NCI-H1694 treated with DMSO at 0.1 percent for 48 hours (cell line): ENCODE measurements at regions not wholly inside any gene's neighbourhood (a gene's known extent, or its start where the extent isn't known, plus 50 kb on each side); places are given as distances from the start of the nearest gene placed in this dataset.

Source experiments
- DNase-seq: peaks from one replicate; lab custom pipeline; 2025; lab: John Stamatoyannopoulos, UW

DNA sequence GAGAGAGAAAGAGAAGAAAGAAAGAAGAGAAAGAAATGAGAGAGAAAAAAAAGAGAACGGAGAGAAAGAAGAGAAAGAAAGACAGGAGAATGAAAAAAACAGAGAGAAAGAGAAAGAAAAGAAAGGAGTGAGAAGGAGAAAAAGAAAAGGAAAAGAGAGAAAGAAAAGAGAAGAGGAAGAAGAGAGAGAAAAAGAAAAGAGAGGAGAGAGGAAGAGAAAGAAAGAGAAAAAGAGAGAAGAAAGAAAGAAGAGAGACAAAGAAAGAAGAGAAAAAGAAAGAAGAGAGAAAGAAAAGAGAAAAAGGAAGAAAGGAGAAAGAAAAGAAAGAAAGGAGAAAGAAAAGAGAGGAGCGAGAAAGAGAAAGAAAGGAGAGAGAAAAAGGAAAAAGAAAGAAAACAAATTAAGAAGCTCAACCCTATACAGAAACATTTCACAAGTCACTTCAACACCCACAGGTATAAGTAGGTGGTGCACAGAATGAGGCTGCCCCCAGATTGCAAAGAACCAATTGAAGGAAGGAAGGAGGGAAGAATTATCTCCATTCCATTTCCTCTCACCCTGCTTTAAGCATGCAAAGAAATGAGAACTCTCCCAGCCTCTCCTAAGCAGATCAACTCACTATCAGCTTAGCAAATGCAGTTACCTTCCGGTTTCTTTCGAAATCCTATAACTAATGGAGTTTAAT, 98.8 kb upstream of the CACNA1A start:
- DNase-seq: no peak

- DNase-seq: no peak
Observed at GRCh38 chr19:13600802-13601201, 94.5 kb upstream of the CACNA1A start.

- DNase-seq: no peak
Observed at GRCh38 chr19:13600091-13600490, 93.8 kb upstream of the CACNA1A start.

DNA sequence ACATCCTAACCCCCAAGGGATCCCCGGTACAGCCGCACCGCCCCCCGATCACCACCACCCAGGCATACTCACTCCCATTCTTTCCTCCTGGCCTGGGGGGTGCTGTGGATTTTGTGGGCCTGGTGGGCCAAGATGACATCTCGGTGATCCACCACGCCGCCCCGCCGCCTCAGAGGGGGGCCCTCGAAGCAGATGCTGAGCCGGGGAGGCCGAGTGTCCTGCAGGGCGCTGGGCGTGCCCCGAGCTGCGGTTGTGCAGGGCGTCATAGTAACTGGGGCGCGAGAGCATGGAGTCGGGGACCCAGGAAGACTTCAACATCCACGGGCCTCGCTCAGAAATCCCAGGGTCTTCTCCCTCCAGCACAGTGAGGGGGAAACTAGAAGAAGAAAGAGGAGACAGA, 93.4 kb upstream of the CACNA1A start:
- DNase-seq: no peak

DNA sequence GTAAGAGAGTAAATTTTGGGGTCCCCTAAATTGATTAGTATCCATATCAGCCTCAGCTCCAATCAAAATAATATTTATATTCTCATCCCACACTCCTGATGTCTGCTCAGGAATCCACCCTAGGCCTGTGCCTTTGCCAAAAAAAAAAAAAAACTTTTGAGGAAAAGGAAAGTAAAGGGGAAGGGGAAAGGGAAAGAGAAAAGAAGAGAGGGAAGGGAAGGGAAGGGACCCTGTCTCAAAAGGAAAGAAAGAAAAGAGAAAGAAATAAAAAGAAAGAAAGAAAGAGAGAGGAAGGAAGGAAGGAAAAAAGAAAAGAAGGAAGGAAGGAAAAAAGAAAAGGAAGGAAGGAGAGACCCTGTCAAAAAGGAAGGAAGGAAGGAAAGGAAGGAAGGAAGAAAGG, 91.8 kb upstream of the CACNA1A start:
- no peak for DNase-seq

GRCh38 chr19:13597640-13598039, 91.4 kb upstream of the CACNA1A start:
- peak; percentile 67 for DNase-seq

GRCh38 chr19:13588957-13589833, 82.9 kb upstream of the CACNA1A start:
- peak; percentile 34 for DNase-seq

DNA sequence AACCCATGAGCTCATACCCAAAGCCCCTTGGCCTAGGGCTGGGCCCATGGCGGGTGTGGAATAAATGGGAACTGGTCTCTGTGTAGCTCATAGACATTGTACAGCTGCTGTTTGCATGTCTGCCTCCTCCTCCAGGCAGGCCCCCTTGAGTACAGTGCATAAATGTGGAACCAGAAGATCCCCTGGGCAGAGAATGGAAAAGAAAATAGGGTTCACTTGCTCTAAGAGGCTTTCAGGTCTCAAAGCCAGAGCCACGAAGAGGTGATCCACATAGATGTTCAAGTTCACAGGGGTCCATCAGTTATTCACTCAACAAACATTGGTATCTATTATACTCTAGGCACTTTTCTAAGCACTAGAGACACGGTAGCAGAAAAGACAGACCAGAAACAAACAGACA, 79.2 kb upstream of the CACNA1A start:
- no peak for DNase-seq

GRCh38 chr19:13583753-13584152, 77.5 kb upstream of the CACNA1A start:
- DNase-seq: no peak

DNA sequence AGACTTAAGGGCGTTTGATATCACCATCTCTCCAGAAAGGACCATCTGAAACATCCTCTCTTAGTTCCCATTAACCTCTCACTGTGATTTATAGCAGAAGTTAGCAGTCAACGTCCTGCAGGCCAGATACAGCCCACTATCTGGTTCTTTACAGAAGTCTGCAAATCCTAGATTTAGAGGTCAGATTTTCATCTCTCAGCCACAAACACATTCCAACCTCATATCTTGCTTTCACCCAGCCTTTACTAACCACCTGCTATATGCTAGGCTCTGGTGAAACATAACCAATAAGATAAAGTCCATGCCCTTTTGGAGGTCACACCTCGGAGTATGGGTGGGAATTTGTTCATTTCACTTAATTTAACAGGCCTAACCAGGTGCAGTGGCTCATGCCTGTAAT, 76.8 kb upstream of the CACNA1A start:
- DNase-seq: no peak

GRCh38 chr19:13581576-13581975, 75.3 kb upstream of the CACNA1A start:
- DNase-seq: no peak

- DNase-seq: no peak
Observed at GRCh38 chr19:13579388-13580060, 73.2 kb upstream of the CACNA1A start.

GRCh38 chr19:13576726-13577125, 70.4 kb upstream of the CACNA1A start:
- DNase-seq: no peak

DNA sequence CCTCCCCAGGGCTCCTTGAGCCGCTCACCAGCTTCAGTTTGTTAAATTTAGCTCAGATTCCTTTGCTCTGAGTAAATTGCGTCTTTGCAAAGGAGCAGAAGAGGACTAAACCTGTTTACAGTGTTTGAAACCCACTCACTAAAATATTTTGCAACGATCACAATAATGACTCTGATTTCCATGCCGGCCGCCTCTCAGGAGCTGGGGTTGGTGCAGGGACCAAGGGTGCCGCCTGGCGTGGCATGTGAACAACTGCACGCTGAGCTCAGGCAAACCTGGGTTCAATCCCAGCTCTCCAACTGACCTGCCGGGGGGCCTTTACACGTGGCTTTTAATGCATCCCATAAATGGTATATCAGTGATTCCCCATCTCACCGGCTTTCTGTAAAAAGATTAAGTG, 68.7 kb upstream of the CACNA1A start:
- DNase-seq: no peak

DNA sequence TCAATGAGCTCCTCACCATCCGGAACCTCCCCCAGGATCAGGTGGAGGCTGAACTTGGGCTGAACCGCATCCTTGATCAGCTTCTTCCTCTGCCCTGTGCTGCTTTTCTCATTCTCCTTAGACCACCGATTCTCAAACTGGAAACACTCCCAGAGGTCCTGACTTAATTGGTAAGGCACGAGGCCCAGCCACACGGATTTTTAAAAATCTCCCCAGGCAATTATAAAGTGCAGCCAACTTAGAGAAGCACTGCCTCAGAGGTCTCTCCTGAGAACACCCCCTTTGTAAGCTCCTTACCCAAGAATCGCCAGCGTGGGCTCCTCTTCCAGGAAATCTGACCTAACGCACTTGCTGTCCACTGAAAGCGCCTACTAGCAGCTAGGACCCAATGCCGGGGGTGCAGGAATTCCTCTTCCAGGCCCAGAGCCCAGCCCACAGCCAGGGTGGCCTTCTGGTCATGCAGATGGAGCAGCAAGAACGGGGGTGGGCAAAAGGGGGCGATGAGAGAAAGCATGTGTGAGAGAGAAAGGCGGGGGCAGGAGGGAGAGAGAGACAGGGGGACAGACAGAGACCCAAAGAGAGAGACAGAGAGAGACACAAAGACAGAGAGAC, 66.9 kb upstream of the CACNA1A start:
- DNase-seq: no peak

GRCh38 chr19:13561461-13561860, 55.2 kb upstream of the CACNA1A start:
- no peak for DNase-seq

DNA sequence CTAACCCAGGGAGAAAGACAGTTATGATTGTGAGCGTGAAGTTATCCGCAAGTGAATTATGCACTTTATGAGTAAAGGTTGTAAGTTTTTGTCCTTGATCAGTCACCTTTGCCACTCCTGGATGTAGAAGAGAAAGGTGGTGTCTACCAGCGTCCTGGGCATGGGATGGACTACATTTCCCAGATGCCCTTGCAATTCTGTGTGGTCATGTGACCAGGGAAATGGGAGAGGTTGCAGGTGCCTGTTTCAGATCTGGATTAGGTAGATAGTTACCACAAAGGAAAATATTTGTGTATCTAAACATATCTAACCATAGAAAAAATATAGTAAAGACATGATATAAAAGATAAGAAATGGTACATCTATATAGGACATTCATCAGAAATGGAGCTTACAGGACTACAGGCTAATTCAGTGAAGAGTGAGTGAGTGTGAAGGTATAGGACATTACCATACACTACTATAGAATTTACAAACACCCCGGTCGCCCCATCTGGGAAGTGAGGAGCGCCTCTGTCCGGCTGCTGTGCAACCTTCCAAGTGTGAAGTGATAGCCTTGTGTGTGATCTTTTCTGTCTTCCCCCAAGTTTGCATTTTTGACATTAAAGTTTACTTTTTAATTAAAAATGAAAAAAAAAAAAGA, 51.6 kb upstream of the CACNA1A start:
- DNase-seq: no peak

DNA sequence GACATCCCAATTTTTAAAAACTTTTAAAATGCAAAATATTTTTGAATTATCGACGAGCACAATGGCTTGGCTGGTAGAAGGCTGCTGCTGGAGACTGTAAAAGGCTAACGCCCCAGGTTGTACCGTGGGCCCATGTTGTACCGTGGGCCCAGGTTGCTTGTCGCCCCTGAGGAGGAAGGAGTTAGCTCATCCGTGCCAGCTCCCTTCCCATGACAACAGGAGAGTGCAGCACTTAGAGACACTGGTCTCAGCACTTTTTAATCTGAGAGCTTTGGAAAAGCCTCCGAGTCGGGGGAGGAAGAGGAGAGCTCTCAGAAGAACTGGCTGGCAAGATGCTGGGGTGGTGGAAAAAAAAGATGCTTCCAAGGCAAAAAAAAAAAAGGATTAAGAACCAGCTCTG, 50.3 kb upstream of the CACNA1A start:
- no peak for DNase-seq
